GM12878 (cell line): ENCODE measurements at regions not wholly inside any gene's neighbourhood (a gene's known extent, or its start where the extent isn't known, plus 50 kb on each side); places are given as distances from the start of the nearest gene placed in this dataset.

ENCODE experiments used
- ATAC-seq: fragments of 200-7000 bp; cut with Tn5 transposase; 3 replicates; pipeline ENCODE4 v1.9.1; 2020; ENCODE audit warnings: mild to moderate bottlenecking, moderate library complexity
- BruUV-seq: library from RNA; stranded (reverse); fragments of 400-500 nt; replicated peaks from 2 replicates; lab custom pipeline; 2021; lab: Mats Ljungman, UMichigan
- CTCF ChIA-PET: fragments of 300-600 bp; sonication (Branson Sonifier 250); formaldehyde crosslinking; extraction: SDS; loops from one replicate; lab custom pipeline; 2021; ENCODE audit warnings: inconsistent platforms; lab: Yijun Ruan, JAX
- POLR2A ChIA-PET: fragments of 350-600 bp; formaldehyde crosslinking; extraction: SDS; loops from one replicate; lab custom pipeline; 2021; ENCODE audit warnings: inconsistent platforms; lab: Charles Lee
- RAD21 ChIA-PET: fragments of 300-600 bp; sonication (Branson Sonifier 250); formaldehyde crosslinking; loops from one replicate; lab custom pipeline; 2023; ENCODE audit warnings: antibody characterized with exemption; ENCODE audit not compliant: unreplicated experiment; lab: Charles Lee
- SMC1A ChIA-PET: fragments of 300-600 bp; sonication (Branson Sonifier 250); formaldehyde crosslinking; loops from one replicate; lab custom pipeline; 2023; ENCODE audit not compliant: unreplicated experiment, uncharacterized antibody; lab: Charles Lee
- DNase-seq: peaks from one replicate; pipeline ENCODE4 v3.0.0-alpha.2; 2011; ENCODE audit warnings: low read depth, low spot score
- FAIRE-seq: peaks from 3 replicates; lab custom pipeline; 2011; peaks lifted over from hg19 to GRCh38; lab: Jason Lieb, UNC
- H2AFZ ChIP-seq: 2 replicates; pipeline ENCODE4 v1.6.0; 2011; ENCODE audit warnings: low read depth, low read length, control low read depth; ENCODE audit not compliant: control insufficient read depth
- H3K27ac ChIP-seq: 2 replicates; pipeline ENCODE4 v1.5.1; 2011; ENCODE audit warnings: control low read depth; ENCODE audit not compliant: control insufficient read depth, insufficient read depth
- H3K27me3 ChIP-seq, 2 experiments: replicated peaks in 1 of 2; 2 replicates each; pipeline versions ENCODE4 v1.6.0 to v1.6.1; 2011; ENCODE audit warnings: low read length in 1 of 2; ENCODE audit not compliant: control insufficient read depth in 2 of 2, insufficient read depth in 2 of 2
- H3K36me3 ChIP-seq, 2 experiments: 2 replicates each; pipeline ENCODE4 v1.5.1; 2011; ENCODE audit warnings: low read length in 1 of 2; ENCODE audit not compliant: control insufficient read depth in 2 of 2, insufficient read depth in 2 of 2
- H3K4me1 ChIP-seq: 2 replicates; pipeline ENCODE4 v1.6.1; 2011; ENCODE audit warnings: mild to moderate bottlenecking, low read length, moderate library complexity, mixed read lengths; ENCODE audit not compliant: control insufficient read depth, insufficient read depth
- H3K4me2 ChIP-seq: 2 replicates; pipeline ENCODE4 v1.6.0; 2011; ENCODE audit warnings: control low read depth; ENCODE audit not compliant: control insufficient read depth, insufficient read depth
- H3K4me3 ChIP-seq: fragments of 200-600 bp; sonication (generic); 2 replicates; pipeline ENCODE4 v1.5.1; 2016
- H3K79me2 ChIP-seq: 2 replicates; pipeline ENCODE4 v1.6.0; 2011; ENCODE audit warnings: low read length; ENCODE audit not compliant: control insufficient read depth, insufficient read depth
- H3K9ac ChIP-seq: 2 replicates; pipeline ENCODE4 v1.8.0; 2011; ENCODE audit warnings: low read length, control low read depth, mixed read lengths; ENCODE audit not compliant: control insufficient read depth, insufficient read depth
- H3K9me3 ChIP-seq: replicated peaks from 3 replicates; pipeline ENCODE4 v1.5.1; 2011; ENCODE audit warnings: mild to moderate bottlenecking, low read length; ENCODE audit not compliant: control insufficient read depth, insufficient read depth
- H4K20me1 ChIP-seq: 2 replicates; pipeline ENCODE4 v1.6.0; 2011; ENCODE audit not compliant: control insufficient read depth, insufficient read depth
- KAT2A ChIP-seq: conservative IDR thresholded peaks from 2 replicates; pipeline ENCODE4 v1.6.1; 2011; ENCODE audit warnings: low read depth, low read length; ENCODE audit not compliant: control insufficient read depth
- MXI1 ChIP-seq: fragments of 150-350 bp; IDR thresholded peaks from 2 replicates; pipeline ENCODE4 v1.6.1; 2011; ENCODE audit warnings: low read depth, mild to moderate bottlenecking, inconsistent platforms, low read length, improper control_type of control experiment
- RAD21 ChIP-seq: IDR thresholded peaks from 2 replicates; pipeline ENCODE4 v1.6.1; 2011; ENCODE audit warnings: mild to moderate bottlenecking, low read depth, low read length, moderate library complexity; ENCODE audit not compliant: insufficient read depth
- YY1 ChIP-seq: IDR thresholded peaks from 2 replicates; pipeline ENCODE4 v1.6.1; 2011; ENCODE audit warnings: low read depth, mild to moderate bottlenecking, low read length
- WGBS: methylation state at CpG from one replicate; pipeline ENCODE4 v1.1.6; 2016; ENCODE audit warnings: low lambda C conversion rate; ENCODE audit not compliant: insufficient replicate concordance, insufficient coverage; ENCODE audit errors: missing lambda C conversion rate; 5-methylcytosine and 5-hydroxymethylcytosine counted together
- in situ Hi-C: fragments of 300-500 bp; cut with MboI; formaldehyde crosslinking; loops from 9 replicates; pipeline ENCODE4 v1.14.3; 2018; ENCODE audit warnings: mixed read lengths
- intact Hi-C: fragments of 100-400 bp; cut with micrococcal nuclease; formaldehyde crosslinking; loops from one replicate; pipeline ENCODE4 v1.14.2; 2022; ENCODE audit not compliant: unreplicated experiment

GRCh38 chr2:5940596-5941535 lies 248.7 kb downstream of the SOX11 start:
- TF ChIP-seq YY1: no peak
- TF ChIP-seq MXI1: no peak
- TF ChIP-seq RAD21: no peak
- H3K36me3 ChIP-seq: no peaks in the 10 kb centered on the region
- no peak for ATAC-seq
- H3K9me3 ChIP-seq: no peaks in the 10 kb centered on the region
- 28% methylated on average over 7 of the region's 7 CpGs for WGBS
- no peak overlapping the region for H3K9ac ChIP-seq
- DNase-seq: no peak
- no peak for FAIRE-seq
- SMC1A ChIA-PET: no interaction called here
- in situ Hi-C loops: no loop called here
- CTCF ChIA-PET: no interaction called here
- no peaks in the 10 kb centered on the region for H3K4me1 ChIP-seq
- H4K20me1 ChIP-seq: no peaks in the 10 kb centered on the region
- POLR2A ChIA-PET: no interaction called here
- H3K27ac ChIP-seq: no peak overlapping the region
- H3K79me2 ChIP-seq: no peaks in the 10 kb centered on the region
- no TSS peak for BruUV-seq
- no peak overlapping the region for H3K4me2 ChIP-seq
- intact Hi-C loops: no loop called here
- H3K4me3 ChIP-seq: no peak overlapping the region
- RAD21 ChIA-PET: no interaction called here
- no peak overlapping the region for H2AFZ ChIP-seq
- no peaks in the 10 kb centered on the region for H3K27me3 ChIP-seq

- Histone ChIP-seq H3K4me1 (no peaks in the 10 kb centered on the region), H3K36me3 (no peaks in the 10 kb centered on the region), H3K27ac (no peak overlapping the region), H3K27me3 (no peaks in the 10 kb centered on the region), H3K9ac (no peak overlapping the region), H3K9me3 (no peaks in the 10 kb centered on the region)
- ATAC-seq (peak; percentile 46), DNase-seq (no peak)
- CTCF ChIA-PET: no interaction called here
- 7% methylated on average over 7 of the region's 7 CpGs for WGBS
- no TSS peak for BruUV-seq
- in situ Hi-C loops: no loop called here
- no peak for TF ChIP-seq KAT2A
- TF ChIP-seq, all 136 proteins: peak for 0
- POLR2A ChIA-PET: no interaction called here
- H3K4me2 ChIP-seq: no peak overlapping the region
- no peaks in the 10 kb centered on the region for H4K20me1 ChIP-seq
- SMC1A ChIA-PET: no interaction called here
- intact Hi-C loops: no loop called here
- RAD21 ChIA-PET: no interaction called here
- FAIRE-seq: no peak
- no peaks in the 10 kb centered on the region for H3K79me2 ChIP-seq
- no peak overlapping the region for H3K4me3 ChIP-seq
- H2AFZ ChIP-seq: no peak overlapping the region
These were observed 250.0 kb downstream of the SOX11 start for GRCh38 chr2:5942204-5942603.
